H1 (cell line): ENCODE measurements at regions not wholly inside any gene's neighbourhood (a gene's known extent, or its start where the extent isn't known, plus 50 kb on each side); places are given as distances from the start of the nearest gene placed in this dataset.

Experiments used
- RAD21 ChIP-seq, 2 experiments: IDR thresholded peaks in 1 of 2; conservative IDR thresholded peaks in 1 of 2; 2 replicates each; pipeline ENCODE4 v1.6.1; 2011; ENCODE audit warnings: low read depth in 2 of 2, low read length in 2 of 2, improper control_type of control experiment in 1 of 2, inconsistent platforms in 1 of 2, mild to moderate bottlenecking in 1 of 2, moderate library complexity in 1 of 2
- RNF2 ChIP-seq: fragments of 200-900, 300-1000 bp; sonication (generic); IDR thresholded peaks from 2 replicates; pipeline ENCODE4 v1.7.1; 2016; ENCODE audit warnings: borderline replicate concordance, low read depth, mild to moderate bottlenecking, antibody characterized with exemption, low read length; ENCODE audit not compliant: poor library complexity, severe bottlenecking; ENCODE audit errors: missing control alignments
- TEAD4 ChIP-seq: IDR thresholded peaks from 2 replicates; pipeline ENCODE4 v1.6.1; 2012; ENCODE audit warnings: low read depth, low read length, inconsistent platforms, mixed read lengths
- ZNF274 ChIP-seq: IDR thresholded peaks from 2 replicates; pipeline ENCODE4 v1.7.0; 2012; ENCODE audit warnings: low read length, borderline replicate concordance; ENCODE audit errors: extremely low read depth

DNA sequence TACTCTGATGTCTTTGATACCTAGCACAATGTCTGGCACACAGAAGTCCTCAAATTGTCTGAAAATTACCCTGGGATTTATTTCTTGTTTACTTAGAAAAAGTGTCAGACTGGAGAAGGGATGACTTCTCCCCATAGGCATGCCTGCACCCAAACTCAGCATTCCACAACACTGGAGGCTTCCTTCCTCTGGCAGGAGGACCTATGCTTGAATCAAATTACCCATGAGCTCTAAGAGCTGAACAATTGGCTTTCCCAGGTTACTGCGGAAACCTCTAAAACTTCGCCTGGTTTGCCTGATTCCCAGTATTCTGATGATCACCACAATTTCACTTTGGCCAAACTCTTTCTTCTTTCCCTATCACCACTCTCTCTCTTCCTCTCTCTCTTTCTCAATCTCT lies 217.4 kb downstream of the DIPK2A start:
- no peak for TF ChIP-seq RAD21 (IDR thresholded peaks at IDR 0.05 in 1 of 2, conservative IDR thresholded peaks at IDR 0.05 in 1 of 2; ENCODE audit: low read depth in 2 of 2, low read length in 2 of 2)
- no peak for TF ChIP-seq TEAD4
- TF ChIP-seq ZNF274 = no peak
- no peak for TF ChIP-seq RNF2
